Breast epithelium (tissue), 4 donors: ENCODE measurements at regions not wholly inside any gene's neighbourhood (a gene's known extent, or its start where the extent isn't known, plus 50 kb on each side); places are given as distances from the start of the nearest gene placed in this dataset.

Source experiments
- DNase-seq, 2 donors: peaks; one replicate each; pipeline ENCODE4 v3.0.0-alpha.2; 2019; ENCODE audit warnings: low spot score in 2 of 2
- H3K27ac ChIP-seq, 2 donors: fragments of 200-600 bp; sonication (generic) in 1 of 2; one replicate each; pipeline ENCODE4 v1.5.1; 2016 to 2019; ENCODE audit warnings: mild to moderate bottlenecking in 1 of 2
- H3K27me3 ChIP-seq, 2 donors: fragments of 200-600 bp; sonication (generic) in 1 of 2; one replicate each; pipeline versions ENCODE4 v1.5.1 to v1.6.0; 2017 to 2019; ENCODE audit warnings: control low read depth in 1 of 2, mild to moderate bottlenecking in 1 of 2
- H3K36me3 ChIP-seq: fragments of 200-600 bp; one replicate; pipeline ENCODE4 v1.5.1; 2019
- H3K4me1 ChIP-seq, 2 donors: fragments of 200-600 bp; sonication (generic); one replicate each; pipeline ENCODE4 v1.5.1; 2016 to 2019; ENCODE audit warnings: control low read depth in 1 of 2
- H3K4me3 ChIP-seq, 3 donors: fragments of 200-600 bp; sonication (generic); 1 replicate in 2 of 3; 2 replicates in 1 of 3; pipeline ENCODE4 v1.5.1; 2016 to 2019; ENCODE audit warnings: mild to moderate bottlenecking in 3 of 3, moderate library complexity in 2 of 3
- H3K9me3 ChIP-seq, 2 donors: fragments of 200-600 bp; sonication (generic) in 1 of 2; one replicate each; pipeline ENCODE4 v1.5.1; 2016 to 2019; ENCODE audit warnings: control low read depth in 1 of 2
- CTCF ChIP-seq, 3 donors: fragments of 450-650 bp; IDR thresholded peaks; one replicate each; pipeline ENCODE4 v1.5.1; 2016 to 2017; ENCODE audit warnings: antibody characterized with exemption in 3 of 3, mild to moderate bottlenecking in 3 of 3, moderate library complexity in 3 of 3
- POLR2A ChIP-seq: fragments of 450-650 bp; IDR thresholded peaks from one replicate; pipeline ENCODE4 v1.6.1; 2016; ENCODE audit warnings: antibody characterized with exemption, mild to moderate bottlenecking, moderate library complexity
- POLR2AphosphoS5 ChIP-seq, 3 donors: sonication (generic); formaldehyde crosslinking; IDR thresholded peaks; one replicate each; pipeline ENCODE4 v1.6.1; 2017; ENCODE audit warnings: antibody characterized with exemption in 3 of 3
- intact Hi-C: fragments of 100-400 bp; cut with DNase I; formaldehyde crosslinking; loops from one replicate; pipeline ENCODE4 v1.15.1; 2023; ENCODE audit warnings: low total_unique reads

- Histone ChIP-seq H3K4me3 (no peak overlapping the region), H3K27me3 (no peaks in the 10 kb centered on the region), H3K9me3 (no peaks in the 10 kb centered on the region), H3K27ac (no peak overlapping the region), H3K4me1 (no peaks in the 10 kb centered on the region), H3K36me3 (no peaks in the 10 kb centered on the region)
- TF ChIP-seq CTCF (IDR thresholded peaks at IDR 0.05) (no peak), POLR2A (no peak), POLR2AphosphoS5 (IDR thresholded peaks at IDR 0.05) (no peak)
- no peak for DNase-seq
- intact Hi-C loops = no loop called here
These were observed 436.6 kb upstream of the GHITM start for GRCh38 chr10:83702731-83703130.

GRCh38 chr10:83706120-83706519 lies 433.2 kb upstream of the GHITM start:
- Histone ChIP-seq H3K27ac (no peak overlapping the region), H3K9me3 (no peaks in the 10 kb centered on the region), H3K36me3 (no peaks in the 10 kb centered on the region), H3K27me3 (no peaks in the 10 kb centered on the region), H3K4me1 (no peaks in the 10 kb centered on the region), H3K4me3 (no peak overlapping the region)
- no peak for DNase-seq
- no peak for TF ChIP-seq CTCF (IDR thresholded peaks at IDR 0.05)
- no peak for TF ChIP-seq POLR2AphosphoS5 (IDR thresholded peaks at IDR 0.05)
- no peak for TF ChIP-seq POLR2A
- intact Hi-C loops = no loop called here

GRCh38 chr10:83706952-83707582 lies 432.2 kb upstream of the GHITM start:
- Histone ChIP-seq H3K4me1 (no peaks in the 10 kb centered on the region), H3K4me3 (no peak overlapping the region), H3K27me3 (no peaks in the 10 kb centered on the region), H3K36me3 (no peaks in the 10 kb centered on the region), H3K27ac (no peak overlapping the region), H3K9me3 (no peaks in the 10 kb centered on the region)
- TF ChIP-seq CTCF (IDR thresholded peaks at IDR 0.05) = no peak
- TF ChIP-seq POLR2AphosphoS5 (IDR thresholded peaks at IDR 0.05) = no peak
- TF ChIP-seq POLR2A = no peak
- intact Hi-C loops = no loop called here
- DNase-seq = no peak

GRCh38 chr10:83713423-83713822 lies 425.9 kb upstream of the GHITM start:
- H3K27ac ChIP-seq = no peak overlapping the region
- no peak for TF ChIP-seq CTCF (IDR thresholded peaks at IDR 0.05)
- DNase-seq = no peak
- intact Hi-C loops = no loop called here
- H3K27me3 ChIP-seq = no peaks in the 10 kb centered on the region
- peaks cover 0 to 3% of the 10 kb centered on the region in 2 donors for H3K9me3 ChIP-seq
- H3K4me3 ChIP-seq = no peak overlapping the region
- H3K36me3 ChIP-seq = no peaks in the 10 kb centered on the region
- no peaks in the 10 kb centered on the region for H3K4me1 ChIP-seq

GRCh38 chr10:83723080-83723479 lies 416.2 kb upstream of the GHITM start:
- TF ChIP-seq CTCF (IDR thresholded peaks at IDR 0.05) (no peak), POLR2A (no peak), POLR2AphosphoS5 (IDR thresholded peaks at IDR 0.05) (no peak)
- Histone ChIP-seq H3K36me3 (no peaks in the 10 kb centered on the region), H3K27ac (no peak overlapping the region), H3K4me3 (no peak overlapping the region), H3K4me1 (no peaks in the 10 kb centered on the region), H3K27me3 (no peaks in the 10 kb centered on the region), H3K9me3 (no peaks in the 10 kb centered on the region)
- intact Hi-C loops = no loop called here
- no peak for DNase-seq
